GM18909 (cell line): ENCODE measurements at regions not wholly inside any gene's neighbourhood (a gene's known extent, or its start where the extent isn't known, plus 50 kb on each side); places are given as distances from the start of the nearest gene placed in this dataset.
A peak's percentile ranks its signal among the peaks of the same experiment; 100 is the strongest.
"Not testable (repeated sequence)": the region's sequence is repeated elsewhere in the genome, so short reads cannot be mapped to it uniquely, and the experiment has no call there.

Experiments used
- ATAC-seq: cut with Tn5 transposase; IDR thresholded peaks from one replicate; pipeline ENCODE4 v1.9.1; 2021; ENCODE audit warnings: mild to moderate bottlenecking; ENCODE audit not compliant: unreplicated experiment, poor library complexity

GRCh38 chr9:41772541-41772940, 356.7 kb downstream of the CNTNAP3B start:
- ATAC-seq: not testable (repeated sequence)

GRCh38 chr9:41771693-41772092, 357.5 kb downstream of the CNTNAP3B start:
- ATAC-seq: not testable (repeated sequence)

GRCh38 chr9:41754822-41755221, 374.4 kb downstream of the CNTNAP3B start:
- ATAC-seq: not testable (repeated sequence)

- ATAC-seq: not testable (repeated sequence)
These were observed 374.8 kb downstream of the CNTNAP3B start for GRCh38 chr9:41754403-41754802.

- ATAC-seq: not testable (repeated sequence)
These were observed 387.3 kb downstream of the CNTNAP3B start for GRCh38 chr9:41741897-41742296.

- ATAC-seq: not testable (repeated sequence)
These were observed 388.1 kb downstream of the CNTNAP3B start for GRCh38 chr9:41741173-41741572.

GRCh38 chr9:41738681-41739080, 390.5 kb downstream of the CNTNAP3B start:
- ATAC-seq: not testable (repeated sequence)

GRCh38 chr9:41699190-41699589, 430.0 kb downstream of the CNTNAP3B start:
- not testable (repeated sequence) for ATAC-seq

- not testable (repeated sequence) for ATAC-seq
These were observed 432.1 kb downstream of the CNTNAP3B start for GRCh38 chr9:41697080-41697479.

GRCh38 chr9:41679312-41679711, 449.9 kb downstream of the CNTNAP3B start:
- not testable (repeated sequence) for ATAC-seq

- ATAC-seq: not testable (repeated sequence)
These were observed 465.7 kb downstream of the CNTNAP3B start for GRCh38 chr9:41663497-41664036.

GRCh38 chr9:41658706-41659105, 469.6 kb upstream of the ZNG1F start:
- not testable (repeated sequence) for ATAC-seq

- not testable (repeated sequence) for ATAC-seq
These were observed 469.0 kb upstream of the ZNG1F start for GRCh38 chr9:41658116-41658515.

- ATAC-seq: not testable (repeated sequence)
These were observed 468.0 kb upstream of the ZNG1F start for GRCh38 chr9:41657141-41657540.

- not testable (repeated sequence) for ATAC-seq
These were observed 466.0 kb upstream of the ZNG1F start for GRCh38 chr9:41655071-41655554.

GRCh38 chr9:41654349-41654748, 465.2 kb upstream of the ZNG1F start:
- not testable (repeated sequence) for ATAC-seq

- not testable (repeated sequence) for ATAC-seq
These were observed 464.6 kb upstream of the ZNG1F start for GRCh38 chr9:41653560-41654340.

- ATAC-seq: not testable (repeated sequence)
These were observed 463.7 kb upstream of the ZNG1F start for GRCh38 chr9:41652800-41653199.

- not testable (repeated sequence) for ATAC-seq
These were observed 463.1 kb upstream of the ZNG1F start for GRCh38 chr9:41652100-41652713.

- ATAC-seq: not testable (repeated sequence)
These were observed 461.0 kb upstream of the ZNG1F start for GRCh38 chr9:41650086-41650485.

GRCh38 chr9:41648564-41648963, 459.4 kb upstream of the ZNG1F start:
- ATAC-seq: peak; percentile 48
